WTC11 (cell line): ENCODE measurements at regions not wholly inside any gene's neighbourhood (a gene's known extent, or its start where the extent isn't known, plus 50 kb on each side); places are given as distances from the start of the nearest gene placed in this dataset.

Experiments
- ATAC-seq: fragments of 200-7000 bp; cut with Tn5 transposase; 2 replicates; pipeline ENCODE4 v1.10.0; 2021; ENCODE audit warnings: mild to moderate bottlenecking, moderate library complexity
- CTCF ChIA-PET: fragments of 300-600 bp; sonication (Branson Sonifier 250); formaldehyde crosslinking; loops from one replicate; lab custom pipeline; 2021; ENCODE audit warnings: antibody characterized with exemption; lab: Charles Lee
- POLR2A ChIA-PET: fragments of 350-600 bp; sonication (Branson Sonifier 250); formaldehyde crosslinking; loops from one replicate; lab custom pipeline; 2021; ENCODE audit warnings: antibody characterized with exemption; lab: Charles Lee
- DNase-seq: peaks from one replicate; pipeline ENCODE4 v3.0.0; 2021; ENCODE audit warnings: low spot score
- H3K27ac Mint-ChIP-seq: 2 replicates; pipeline ENCODE4 v1.8.0; 2021; ENCODE audit warnings: mixed read lengths
- H3K27me3 Mint-ChIP-seq: 2 replicates; pipeline ENCODE4 v1.8.0; 2021; ENCODE audit warnings: low read depth, mild to moderate bottlenecking, moderate library complexity, mixed read lengths
- H3K36me3 Mint-ChIP-seq: 2 replicates; pipeline ENCODE4 v1.8.0; 2021; ENCODE audit warnings: mixed read lengths
- H3K4me1 Mint-ChIP-seq: 2 replicates; pipeline ENCODE4 v1.8.0; 2022; ENCODE audit warnings: mixed read lengths
- H3K4me3 Mint-ChIP-seq: 2 replicates; pipeline ENCODE4 v1.8.0; 2021; ENCODE audit warnings: mild to moderate bottlenecking, moderate library complexity, mixed read lengths
- H3K9me3 Mint-ChIP-seq: 2 replicates; pipeline ENCODE4 v1.8.0; 2021; ENCODE audit warnings: mixed read lengths
- AR ChIP-seq: fragments of 250-450 bp; sonication (Bioruptor Pico); IDR thresholded peaks from 2 replicates; pipeline ENCODE4 v1.9.0; 2021; ENCODE audit warnings: mild to moderate bottlenecking
- ATF1 ChIP-seq: sonication (generic); formaldehyde crosslinking; IDR thresholded peaks from 2 replicates; pipeline ENCODE4 v1.8.1; 2023; ENCODE audit warnings: mild to moderate bottlenecking, moderate library complexity, missing genetic modification reagents
- ATF2 ChIP-seq: sonication (generic); formaldehyde crosslinking; IDR thresholded peaks from 2 replicates; pipeline ENCODE4 v1.8.1; 2022; ENCODE audit warnings: low read depth, missing genetic modification reagents, borderline replicate concordance
- GRHL2 ChIP-seq: fragments of 250-450 bp; sonication (Bioruptor Pico); IDR thresholded peaks from 2 replicates; pipeline ENCODE4 v1.8.0; 2022; ENCODE audit warnings: mild to moderate bottlenecking, moderate library complexity; ENCODE audit not compliant: insufficient replicate concordance, severe bottlenecking
- NR2C2 ChIP-seq: sonication (generic); formaldehyde crosslinking; IDR thresholded peaks from 2 replicates; pipeline ENCODE4 v1.8.0; 2022; ENCODE audit warnings: mild to moderate bottlenecking, missing genetic modification reagents
- PRDM15 ChIP-seq: sonication (generic); formaldehyde crosslinking; IDR thresholded peaks from 2 replicates; pipeline ENCODE4 v1.8.0; 2022; ENCODE audit warnings: missing genetic modification reagents
- SOX15 ChIP-seq: fragments of 250-450 bp; sonication (Bioruptor Pico); IDR thresholded peaks from 2 replicates; pipeline ENCODE4 v1.9.0; 2021; ENCODE audit warnings: mild to moderate bottlenecking
- STAT6 ChIP-seq: sonication (generic); formaldehyde crosslinking; conservative IDR thresholded peaks from 2 replicates; pipeline ENCODE4 v1.8.1; 2023; ENCODE audit warnings: mild to moderate bottlenecking, low read depth, missing genetic modification reagents, moderate library complexity
- ZBTB43 ChIP-seq: sonication (generic); formaldehyde crosslinking; IDR thresholded peaks from 2 replicates; pipeline ENCODE4 v1.8.1; 2023; ENCODE audit warnings: mild to moderate bottlenecking, missing genetic modification reagents
- ZNF416 ChIP-seq: fragments of 250-450 bp; sonication (Bioruptor Pico); IDR thresholded peaks from 2 replicates; pipeline ENCODE4 v1.9.0; 2021; ENCODE audit warnings: mild to moderate bottlenecking, inconsistent platforms
- ZNF512 ChIP-seq: sonication (generic); formaldehyde crosslinking; IDR thresholded peaks from 2 replicates; pipeline ENCODE4 v1.8.1; 2022; ENCODE audit warnings: missing genetic modification reagents, borderline replicate concordance

GRCh38 chr4:3835527-3836405, 69.6 kb downstream of the ADRA2C start (continued):
- 0 out of 2 replicates have a peak, but pooled peaks have one; percentile 9 for TF ChIP-seq ZBTB43
- TF ChIP-seq ZNF416 (CRISPR knock-in tag): no peak
- TF ChIP-seq AR (CRISPR knock-in tag): no peak
- TF ChIP-seq PRDM15: 0 out of 2 replicates have a peak, but pooled peaks have one; percentile 34
- TF ChIP-seq STAT6 (CRISPR knock-in tag): no peak
- TF ChIP-seq ATF2 (CRISPR knock-in tag): no peak
- TF ChIP-seq NR2C2 (CRISPR knock-in tag): no peak
- TF ChIP-seq SOX15 (CRISPR knock-in tag): no peak

- no peak for DNase-seq
- H3K27me3 Mint-ChIP-seq: peaks cover 29% of the 10 kb centered on the region
- no peak for ATAC-seq
- ChIA-PET CTCF (interaction anchor here (1.0 to 1.7 kb wide), 3 partner anchors 8 to 346 kb away, joined by 3 to 10 read pairs (median 3); no protein-coding TSS in a partner anchor), POLR2A (no interaction called here)
- H3K27ac Mint-ChIP-seq: no peak overlapping the region
- H3K9me3 Mint-ChIP-seq: peaks cover 12% of the 10 kb centered on the region
- no peak overlapping the region for H3K4me3 Mint-ChIP-seq
- peaks cover 3% of the 10 kb centered on the region; the same call in 1 of the 2 replicates for H3K36me3 Mint-ChIP-seq
- H3K4me1 Mint-ChIP-seq: peaks cover 39% of the 10 kb centered on the region
- no peak for TF ChIP-seq ATF1
- no peak for TF ChIP-seq NR2C2 (CRISPR knock-in tag)
- TF ChIP-seq GRHL2 (CRISPR knock-in tag): no peak
- TF ChIP-seq ZNF512: no peak
These were observed 70.2 kb downstream of the ADRA2C start for GRCh38 chr4:3836406-3836755.
